CD4-positive, alpha-beta T cell treated with Interferon gamma for 1 hour (primary cell): ENCODE measurements at regions not wholly inside any gene's neighbourhood (a gene's known extent, or its start where the extent isn't known, plus 50 kb on each side); places are given as distances from the start of the nearest gene placed in this dataset.
A peak's percentile ranks its signal among the peaks of the same experiment; 100 is the strongest.
"Not testable (repeated sequence)": the region's sequence is repeated elsewhere in the genome, so short reads cannot be mapped to it uniquely, and the experiment has no call there.

Source experiments
- DNase-seq: peaks from one replicate; pipeline ENCODE4 v3.0.0-alpha.2; 2020

DNA sequence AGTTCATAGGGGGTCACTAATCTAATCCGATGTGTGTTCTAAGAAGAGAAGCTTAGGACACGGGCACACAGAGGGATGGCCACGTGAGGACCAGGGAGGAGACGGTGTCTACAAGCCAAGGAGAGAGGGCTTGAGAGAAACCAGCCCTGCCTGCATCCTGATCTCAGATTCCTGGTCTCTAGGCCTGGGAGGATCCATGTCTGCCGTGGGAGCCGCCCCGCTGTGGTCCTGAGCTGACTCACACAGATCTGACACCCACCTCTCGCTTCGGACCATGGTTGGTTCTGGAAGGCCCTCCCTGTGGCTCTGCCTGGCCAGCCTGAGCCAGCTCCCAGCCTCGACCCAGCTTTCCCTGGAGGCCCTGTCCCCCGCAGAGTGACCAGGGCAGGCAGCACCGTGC is 136.2 kb downstream of the TMEM121 start:
- not testable (repeated sequence) for DNase-seq

DNA sequence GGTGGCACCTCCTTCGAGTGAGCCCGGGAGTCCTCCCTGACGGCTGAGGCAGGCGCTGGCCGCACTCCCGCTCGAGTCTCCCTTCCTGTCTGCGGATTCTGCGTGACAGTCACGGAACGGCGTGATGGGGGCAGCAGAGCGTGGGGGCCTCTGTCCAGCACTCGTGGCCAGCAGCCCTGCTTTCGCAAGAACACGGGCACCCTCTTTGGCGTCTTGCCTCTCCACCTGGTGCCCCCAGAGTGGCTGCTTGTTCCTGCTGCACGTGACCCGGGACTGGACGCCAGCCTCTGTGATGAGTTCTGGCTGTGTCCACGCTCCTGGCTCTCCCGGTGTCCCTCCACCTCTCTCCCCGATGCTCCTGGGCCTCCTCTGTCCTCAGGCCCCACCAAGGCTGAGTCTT is 136.9 kb downstream of the TMEM121 start:
- DNase-seq, result not testable (repeated sequence)

DNA sequence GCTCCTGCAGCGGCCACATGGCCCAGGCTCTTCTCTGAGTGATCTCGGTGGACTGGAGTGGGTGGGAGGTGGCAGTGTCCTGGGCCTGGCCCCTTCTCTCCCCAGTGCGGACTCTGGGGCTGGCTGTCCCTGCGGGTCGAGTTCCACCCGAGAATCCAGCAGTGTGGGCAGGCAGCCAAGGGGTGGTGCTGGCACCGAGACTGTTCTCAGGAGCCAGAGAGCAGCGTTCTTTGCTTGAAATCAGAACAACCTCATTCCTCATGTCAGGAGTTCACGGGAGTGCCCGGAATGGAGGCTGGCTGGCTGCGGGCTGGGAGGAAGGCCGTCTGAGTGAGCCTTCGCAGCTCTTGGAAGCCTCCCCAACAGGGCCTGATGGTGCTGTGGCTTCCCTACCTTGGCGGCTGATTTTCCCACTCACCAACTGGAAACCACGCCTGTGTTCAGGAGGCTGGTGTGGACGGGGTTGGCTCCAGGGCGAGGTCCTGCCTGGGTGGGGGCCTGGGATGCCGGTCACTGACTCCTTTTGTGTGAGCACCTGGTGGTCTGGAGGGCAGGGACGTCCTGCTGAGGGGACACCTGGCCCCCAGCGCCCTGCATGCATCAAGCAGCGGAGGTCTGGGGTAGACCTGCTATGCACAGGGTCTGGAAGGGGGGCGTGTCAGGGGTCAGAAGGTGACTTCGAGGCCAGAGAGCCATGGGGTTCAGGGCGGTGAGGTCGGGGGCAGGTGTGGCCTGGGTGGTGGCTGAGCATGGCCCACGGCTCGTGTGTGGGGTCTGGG is 137.6 kb downstream of the TMEM121 start:
- not testable (repeated sequence) for DNase-seq

DNA sequence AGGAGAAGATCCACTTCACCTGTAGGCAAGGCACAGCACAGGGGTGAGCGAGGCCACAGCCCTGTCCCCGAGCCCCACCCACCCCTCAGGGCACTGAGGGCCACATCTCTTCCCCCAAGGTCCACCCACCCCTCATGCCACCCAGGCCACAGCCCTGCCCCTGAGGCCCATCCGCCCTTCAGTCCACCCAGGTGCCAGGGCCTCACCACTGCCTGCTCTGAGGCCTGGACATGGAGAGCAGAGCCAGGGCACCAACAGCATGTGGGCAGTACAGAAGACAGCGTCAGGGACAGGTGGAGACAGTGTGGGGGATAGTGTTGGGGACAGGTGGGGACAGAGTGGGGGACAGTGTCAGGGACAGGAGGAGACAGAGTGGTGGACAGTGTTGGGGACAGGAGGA is 138.3 kb downstream of the TMEM121 start:
- no peak for DNase-seq

DNA sequence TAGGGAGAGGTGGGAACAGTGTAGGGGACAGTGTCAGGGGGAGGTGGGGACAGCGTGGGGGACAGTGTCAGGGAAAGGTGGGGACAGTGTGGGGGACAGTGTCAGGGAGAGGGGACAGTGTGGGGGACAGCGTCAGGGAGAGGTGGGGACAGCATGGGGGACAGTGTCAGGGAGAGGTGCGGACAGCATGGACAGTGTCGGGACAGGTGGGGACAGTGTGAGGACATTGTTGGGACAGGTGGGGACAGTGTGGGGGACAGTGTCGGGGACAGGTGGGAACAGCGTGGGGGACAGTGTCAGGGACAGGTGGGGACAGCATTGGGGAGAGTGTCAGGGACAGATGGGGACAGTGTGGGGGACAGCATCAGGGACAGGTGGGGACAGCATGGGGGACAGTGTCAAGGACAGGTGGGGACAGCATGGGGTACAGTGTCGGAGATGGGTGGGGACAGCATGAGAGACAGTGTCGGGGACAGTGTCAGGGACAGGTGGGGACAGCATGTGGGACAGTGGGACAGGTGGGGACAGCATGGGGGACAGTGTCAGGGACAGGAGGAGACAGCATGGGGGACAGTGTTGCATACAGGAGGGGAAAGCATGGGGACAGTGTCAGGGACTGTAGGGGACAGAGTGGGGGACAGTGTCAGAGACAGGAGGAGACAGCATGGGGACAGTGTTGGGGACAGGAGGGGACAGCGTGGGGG is 139.0 kb downstream of the TMEM121 start:
- DNase-seq, result no peak

DNA sequence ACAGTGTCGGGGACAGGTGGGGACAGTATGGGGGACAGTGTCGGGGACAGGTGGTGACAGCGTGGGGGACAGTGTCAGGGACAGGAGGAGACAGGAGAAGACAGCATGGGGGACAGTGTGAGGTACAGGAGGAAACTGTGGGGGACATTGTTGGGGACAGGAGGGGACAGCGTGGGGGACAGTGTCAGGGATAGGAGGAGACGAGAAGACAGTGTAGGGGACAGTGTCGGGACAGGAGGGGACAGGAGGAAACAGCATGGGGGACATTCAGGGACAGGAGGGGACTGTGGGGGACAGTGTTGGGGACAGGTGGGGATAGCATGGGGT is 139.5 kb downstream of the TMEM121 start:
- no peak for DNase-seq

DNA sequence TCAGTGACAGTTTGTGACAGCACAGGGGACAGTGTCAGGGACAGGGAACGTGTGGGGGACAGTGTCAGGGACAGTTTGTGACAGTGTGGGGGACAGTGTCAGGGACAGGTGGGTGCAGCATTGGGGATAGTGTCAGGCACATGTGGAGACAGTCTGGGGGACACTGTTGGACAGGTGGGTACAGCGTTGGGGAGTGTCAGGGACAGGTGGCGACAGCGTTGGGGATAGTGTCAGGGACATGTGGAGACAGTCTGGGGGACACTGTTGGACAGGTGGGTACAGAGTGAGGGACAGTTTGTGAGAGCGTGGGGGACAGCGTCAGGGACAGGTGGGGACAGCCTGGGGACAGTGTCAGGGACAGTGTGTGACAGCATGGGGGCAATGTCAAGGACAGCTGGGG is 140.0 kb downstream of the TMEM121 start:
- DNase-seq, result no peak

DNA sequence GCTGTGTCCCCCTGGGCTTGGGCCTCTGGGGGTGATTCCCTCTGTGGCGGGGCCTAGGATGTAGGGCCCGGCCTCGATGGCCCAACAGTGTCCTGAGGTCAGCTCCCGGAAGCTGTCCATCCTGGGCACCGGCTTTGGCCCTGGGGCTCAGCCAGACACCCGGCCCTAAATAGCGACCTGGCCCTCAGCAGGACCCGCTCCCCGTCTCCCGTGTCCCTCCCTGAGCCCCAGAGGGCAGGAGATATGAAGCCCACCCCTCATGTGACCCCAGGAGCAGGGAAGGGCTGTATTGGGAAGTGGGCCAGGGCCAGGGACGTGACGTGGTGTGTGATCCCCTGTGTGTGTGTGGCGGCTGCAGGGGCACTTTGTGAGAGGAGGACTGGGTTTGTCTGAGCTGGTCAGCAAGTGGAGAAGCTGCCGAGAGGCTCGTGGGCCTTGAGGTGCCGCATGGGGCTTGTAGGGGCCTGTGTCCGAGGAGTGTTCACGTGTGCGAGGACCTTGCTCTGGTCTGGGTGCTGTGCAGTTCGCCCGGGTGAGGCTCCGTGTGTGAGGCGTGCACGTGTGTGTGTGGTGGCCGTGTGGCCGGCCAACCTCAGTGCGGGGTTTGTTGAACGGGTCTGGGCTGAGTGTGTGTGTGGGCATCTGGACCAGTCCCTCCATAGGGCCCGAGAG is 140.7 kb downstream of the TMEM121 start:
- not testable (repeated sequence) for DNase-seq

DNA sequence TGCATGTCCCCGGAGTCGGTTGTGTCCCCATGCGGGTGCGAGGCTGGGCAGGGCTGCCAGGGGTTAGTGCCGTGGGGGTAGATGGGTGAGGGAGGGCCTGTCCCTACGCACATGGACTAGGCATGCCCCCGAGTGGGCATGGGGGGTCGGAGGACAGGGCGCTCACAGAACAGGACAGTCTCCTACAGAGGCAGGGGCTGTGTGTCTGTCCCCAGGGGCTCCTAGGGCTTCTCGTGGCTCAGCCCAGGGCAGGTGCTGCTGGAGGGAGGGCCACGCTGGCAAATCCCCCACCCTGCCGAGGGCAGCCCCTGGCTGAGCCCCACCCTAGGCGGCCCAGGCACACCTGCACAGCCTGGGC is 141.3 kb downstream of the TMEM121 start:
- not testable (repeated sequence) for DNase-seq

DNA sequence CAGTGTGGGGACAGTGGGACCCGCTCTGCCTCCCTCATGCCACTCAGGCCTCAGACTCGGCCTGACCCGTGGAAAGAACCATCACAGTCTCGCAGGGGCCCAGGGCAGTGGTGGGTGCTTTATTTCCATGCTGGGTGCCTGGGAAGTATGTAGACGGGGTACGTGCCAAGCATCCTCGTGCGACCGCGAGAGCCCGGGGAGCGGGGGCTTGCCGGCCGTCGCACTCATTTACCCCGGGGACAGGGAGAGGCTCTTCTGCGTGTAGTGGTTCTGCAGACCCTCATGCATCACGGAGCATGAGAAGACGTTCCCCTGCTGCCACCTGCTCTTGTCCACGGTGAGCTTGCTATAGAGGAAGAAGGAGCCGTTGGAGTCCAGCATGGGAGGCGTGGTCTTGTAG is 141.6 kb downstream of the TMEM121 start:
- DNase-seq, result not testable (repeated sequence)

DNA sequence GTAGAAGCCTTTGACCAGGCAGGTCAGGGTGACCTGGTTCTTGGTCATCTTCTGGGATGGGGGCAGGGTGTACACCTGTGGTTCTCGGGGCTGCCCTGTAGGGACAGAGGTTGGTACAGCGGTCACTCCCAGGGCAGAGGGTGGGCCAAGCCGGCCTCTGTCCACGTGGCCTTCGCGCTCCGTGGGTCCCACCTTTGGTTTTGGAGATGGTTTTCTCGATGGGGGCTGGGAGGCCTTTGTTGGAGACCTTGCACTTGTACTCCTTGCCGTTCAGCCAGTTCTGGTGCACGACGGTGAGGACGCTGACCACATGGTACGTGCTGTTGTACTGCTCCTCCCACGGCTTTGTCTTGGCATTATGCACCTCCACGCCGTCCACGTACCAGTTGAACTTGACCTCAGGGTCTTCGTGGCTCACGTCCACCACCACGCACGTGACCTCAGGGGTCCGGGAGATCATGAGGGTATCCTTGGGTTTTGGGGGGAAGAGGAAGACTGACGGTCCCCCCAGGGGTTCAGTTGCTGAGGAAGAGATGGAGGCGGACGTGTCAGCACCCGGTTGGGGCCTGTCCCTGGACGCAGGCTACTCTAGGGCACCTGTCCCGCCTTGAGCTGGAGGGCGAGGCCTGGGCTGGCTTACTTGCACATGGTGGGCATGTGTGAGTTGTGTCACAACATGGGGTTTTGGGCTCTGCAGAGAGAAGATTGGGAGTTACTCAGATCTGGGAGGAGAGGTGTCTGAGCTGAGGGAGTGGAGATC is 142.3 kb downstream of the TMEM121 start:
- DNase-seq, result not testable (repeated sequence)

DNA sequence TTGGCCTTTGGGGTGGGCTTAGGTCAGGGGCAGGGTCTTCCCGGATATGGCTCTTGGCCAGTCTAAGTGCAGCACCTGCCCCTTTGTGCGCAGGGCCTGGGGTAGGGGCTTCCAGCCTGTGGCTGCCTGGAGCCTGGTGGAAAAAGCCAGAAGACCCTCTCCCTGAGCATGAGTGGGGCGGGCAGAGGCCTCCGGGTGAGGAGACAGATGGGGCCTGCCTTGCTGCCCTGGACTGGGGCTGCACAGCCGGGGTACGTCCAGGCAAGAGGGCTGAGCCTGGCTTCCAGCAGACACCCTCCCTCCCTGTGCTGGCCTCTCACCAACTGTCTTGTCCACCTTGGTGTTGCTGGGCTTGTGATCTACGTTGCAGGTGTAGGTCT is 142.8 kb downstream of the TMEM121 start:
- DNase-seq, result not testable (repeated sequence)

DNA sequence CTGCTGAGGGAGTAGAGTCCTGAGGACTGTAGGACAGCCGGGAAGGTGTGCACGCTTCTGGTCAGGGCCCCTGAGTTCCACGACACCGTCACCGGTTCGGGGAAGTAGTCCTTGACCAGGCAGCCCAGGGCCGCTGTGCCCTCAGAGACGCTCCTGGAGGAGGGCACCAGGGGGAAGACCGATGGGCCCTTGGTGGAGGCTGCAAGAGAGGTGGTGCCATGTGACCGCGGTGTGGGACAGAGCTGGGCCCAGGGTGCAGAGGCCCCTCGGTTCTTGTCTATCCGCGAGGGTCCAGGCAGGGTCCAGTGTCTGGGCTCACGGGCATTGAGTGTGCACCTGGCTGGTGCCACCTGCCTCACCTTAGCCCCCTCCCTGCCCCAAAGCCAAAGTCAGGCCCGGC is 143.3 kb downstream of the TMEM121 start:
- DNase-seq, result not testable (repeated sequence)

DNA sequence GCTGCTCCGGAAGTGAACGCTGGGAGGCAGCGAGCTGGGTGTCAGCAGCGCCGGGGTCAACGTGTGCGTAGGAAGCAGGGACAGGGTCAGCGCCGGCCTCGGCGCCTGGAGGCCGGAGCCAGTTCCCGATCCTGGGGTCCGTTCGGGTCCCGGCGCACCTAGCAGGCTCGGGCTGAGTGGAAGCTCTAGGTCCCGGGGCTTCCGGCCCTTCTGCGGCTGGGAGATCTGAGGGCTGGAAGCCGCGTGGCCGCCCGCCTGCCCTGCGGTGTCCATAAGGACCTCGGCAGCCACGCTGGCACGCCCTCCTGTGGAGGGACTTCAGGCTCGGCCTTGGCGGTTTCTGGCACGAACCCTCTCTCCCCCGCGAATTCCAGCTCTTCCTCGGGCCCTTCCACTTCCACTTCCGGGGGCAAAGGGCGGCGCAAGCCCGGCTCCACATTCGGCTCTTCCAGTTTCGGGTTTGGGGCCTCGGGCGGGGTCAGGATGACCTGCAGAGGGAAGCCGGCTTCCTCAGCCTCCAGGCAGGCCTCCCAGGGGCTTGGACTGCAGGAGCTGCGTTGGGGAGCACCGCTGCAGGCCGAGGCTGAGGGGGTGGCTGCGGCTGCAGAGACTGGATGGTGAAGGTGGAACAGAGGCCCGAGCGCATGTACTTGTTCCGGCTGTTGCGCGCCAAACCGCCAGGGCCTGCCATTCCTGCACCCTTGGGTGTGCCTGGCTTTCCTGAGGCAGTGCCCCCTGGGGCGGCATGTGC is 146.2 kb downstream of the TMEM121 start:
- not testable (repeated sequence) for DNase-seq

DNA sequence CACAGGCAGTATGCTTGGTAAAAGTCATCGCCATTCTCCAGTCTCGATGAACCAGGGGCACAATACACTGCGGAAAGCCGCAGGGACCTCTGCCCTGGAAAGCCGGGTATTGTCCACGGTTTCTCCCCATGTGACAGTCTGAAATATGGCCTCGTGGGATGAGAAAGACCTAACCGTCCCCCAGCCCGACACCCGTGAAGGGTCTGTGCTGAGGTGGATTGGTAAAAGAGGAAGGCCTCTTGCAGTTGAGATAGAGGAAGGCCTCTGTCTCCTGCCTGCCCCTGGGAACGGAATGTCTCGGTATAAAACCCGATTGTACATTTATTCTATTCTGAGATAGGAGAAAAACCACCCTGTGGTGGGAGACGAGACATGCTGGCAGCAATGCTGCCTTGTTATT is 149.1 kb downstream of the TMEM121 start:
- not testable (repeated sequence) for DNase-seq

DNA sequence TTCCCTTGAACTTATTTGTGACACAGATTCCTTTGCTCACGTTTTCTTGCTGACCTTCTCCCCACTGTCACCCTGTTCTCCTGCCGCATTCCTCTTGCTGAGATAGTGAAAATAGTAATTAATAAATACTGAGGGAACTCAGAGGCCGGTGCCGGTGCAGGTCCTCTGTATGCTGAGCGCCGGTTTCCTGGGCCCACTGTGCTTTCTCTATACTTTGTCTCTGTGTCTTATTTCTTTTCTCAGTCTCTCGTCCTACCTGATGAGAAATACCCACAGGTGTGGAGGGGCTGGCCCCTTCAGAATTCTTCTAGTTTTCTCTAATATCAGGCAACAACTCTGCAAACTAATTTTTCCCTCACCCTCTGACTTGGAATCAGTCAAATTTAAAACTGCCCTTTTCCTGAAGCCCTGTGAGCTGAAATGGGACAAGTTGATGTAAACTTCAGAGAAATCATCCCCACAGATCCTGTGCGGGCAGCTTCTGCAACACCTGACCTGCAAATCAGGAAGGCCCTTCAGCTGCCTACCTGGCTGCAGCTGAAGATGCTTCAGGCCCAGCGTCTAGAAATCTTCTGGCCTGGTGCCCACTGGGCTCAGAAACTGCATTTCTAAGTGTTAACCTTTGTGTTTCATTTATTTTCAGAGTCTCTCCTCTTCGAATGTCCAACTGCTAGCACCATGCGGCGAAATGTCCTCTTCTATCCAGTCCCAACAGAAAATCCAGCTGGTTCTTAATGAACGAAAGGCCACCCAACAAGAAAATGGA is 149.7 kb downstream of the TMEM121 start:
- DNase-seq, result not testable (repeated sequence)

DNA sequence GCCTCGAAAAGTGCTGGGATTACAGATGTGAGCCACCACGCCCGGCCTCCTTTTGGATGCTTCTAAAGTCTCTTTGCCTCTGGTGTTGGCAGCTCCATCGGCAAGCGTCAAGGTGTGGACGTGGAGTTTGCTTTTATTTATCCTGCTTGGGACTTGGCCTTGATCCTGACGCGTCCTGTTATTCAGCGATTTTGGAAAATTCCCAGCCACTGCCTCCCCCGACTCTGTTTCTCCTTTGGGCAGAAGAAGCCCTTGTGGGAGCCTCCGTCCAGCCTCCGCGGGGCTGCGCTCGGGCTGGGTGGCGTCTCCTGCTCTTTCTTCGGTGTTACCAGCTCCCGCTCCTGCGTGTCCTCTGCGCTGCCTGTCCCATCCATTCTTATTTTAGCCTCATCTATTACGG is 151.7 kb downstream of the TMEM121 start:
- DNase-seq, result not testable (repeated sequence)

DNA sequence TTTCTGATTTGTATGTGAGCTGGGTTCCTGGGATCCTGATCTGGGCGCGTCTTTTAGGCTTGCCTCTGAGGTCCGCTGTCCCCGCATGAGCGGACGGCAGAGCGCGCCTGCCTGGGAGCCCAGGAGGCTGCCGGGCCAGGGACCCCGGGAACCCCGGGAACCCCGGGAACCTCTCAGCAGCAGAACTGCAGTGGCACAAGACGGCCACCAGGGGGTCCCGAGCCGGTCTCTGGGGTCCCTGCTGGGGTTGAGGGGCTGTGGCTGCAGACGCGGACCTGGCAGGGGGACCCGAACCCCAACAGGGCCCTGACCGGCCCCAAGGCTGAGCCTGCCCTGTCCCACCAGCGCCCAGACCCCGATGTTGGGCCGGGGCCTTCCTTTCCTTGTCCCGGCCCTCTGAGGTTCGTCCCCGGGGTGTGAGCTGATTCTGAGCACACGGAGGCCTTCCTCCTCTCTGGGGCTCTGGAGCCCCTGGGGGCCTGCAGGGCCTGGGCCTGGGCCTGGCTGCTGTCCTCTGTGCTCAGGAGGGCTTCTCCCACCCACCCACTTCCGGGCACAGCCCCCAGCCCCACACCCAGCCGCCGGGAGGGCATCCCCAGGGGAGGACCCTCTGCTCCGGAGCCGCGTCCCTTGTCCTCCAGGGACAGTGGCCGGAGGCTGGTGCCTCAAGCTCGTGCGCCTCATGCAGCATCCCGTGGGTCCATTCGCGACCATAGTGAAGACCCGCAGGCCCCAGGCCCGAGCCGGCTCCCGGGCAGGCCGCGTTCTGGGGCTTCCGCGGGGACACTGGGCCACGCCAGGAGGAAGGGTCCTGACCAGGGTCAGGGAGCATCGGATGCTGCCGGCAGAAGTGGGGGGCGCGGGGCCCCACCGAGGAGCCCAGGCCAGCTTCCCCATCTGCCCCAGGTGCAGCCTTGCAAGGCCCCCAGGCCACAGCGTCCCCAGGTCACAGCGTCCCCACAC is 152.9 kb downstream of the TMEM121 start:
- not testable (repeated sequence) for DNase-seq

DNA sequence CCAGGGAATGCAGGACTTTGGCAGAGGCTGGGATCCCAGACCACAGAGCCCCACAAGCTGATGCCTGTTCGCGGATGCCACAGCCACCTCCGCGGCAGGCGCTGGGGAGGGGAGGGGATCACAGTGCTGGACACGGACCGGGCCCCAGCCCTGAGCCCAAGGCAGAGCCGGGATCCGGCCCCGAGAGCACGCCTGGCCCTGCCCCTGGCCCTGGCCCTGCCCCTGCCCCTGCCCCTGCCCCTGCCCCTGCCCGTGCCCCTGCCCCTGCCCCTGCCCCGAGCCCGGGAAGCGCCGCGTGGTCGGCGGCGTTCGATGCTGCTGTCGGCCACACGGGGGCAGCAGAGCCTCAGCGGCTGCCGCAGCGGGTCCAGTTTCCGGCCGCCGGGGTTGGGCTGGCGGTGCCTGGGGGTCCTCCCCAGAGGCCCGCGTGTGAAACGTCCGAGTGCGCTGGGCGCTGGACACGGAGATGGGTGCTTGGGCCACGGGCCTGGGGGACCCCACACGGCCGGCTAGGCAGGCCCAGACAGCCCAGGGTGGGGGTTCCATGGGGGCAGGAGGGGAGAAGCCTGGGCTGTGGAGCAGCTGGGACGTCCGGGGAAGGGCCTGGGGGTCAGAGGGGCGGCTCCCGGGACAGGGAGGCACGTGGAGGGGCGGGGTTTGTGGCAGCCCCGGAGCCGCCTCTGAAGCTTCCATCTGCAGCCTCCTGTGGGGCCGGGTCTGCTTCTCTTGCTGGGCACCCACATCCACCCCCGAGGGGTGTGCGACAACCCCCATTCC is 153.8 kb downstream of the TMEM121 start:
- DNase-seq, result not testable (repeated sequence)

DNA sequence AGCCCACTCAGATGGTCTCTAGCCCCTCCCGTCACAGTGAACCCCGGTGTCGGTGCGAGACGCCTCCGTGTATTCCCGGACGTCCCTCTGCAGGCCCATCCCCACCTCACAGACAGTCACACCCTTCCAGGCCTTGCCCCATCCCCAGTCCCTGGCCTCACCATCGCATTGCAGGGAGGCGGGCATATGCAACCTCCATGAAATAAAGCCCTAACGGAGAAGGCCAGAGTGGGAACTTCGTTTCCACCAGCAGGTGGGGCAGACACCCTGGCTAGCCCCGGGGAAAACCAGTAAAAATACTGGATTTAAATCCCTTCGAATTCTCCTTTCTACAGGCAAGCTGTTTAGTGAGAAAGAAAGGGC is 154.3 kb downstream of the TMEM121 start:
- DNase-seq, result peak; percentile 25
